DOHH2 (cell line): ENCODE measurements at regions not wholly inside any gene's neighbourhood (a gene's known extent, or its start where the extent isn't known, plus 50 kb on each side); places are given as distances from the start of the nearest gene placed in this dataset.
"Not testable (repeated sequence)": the region's sequence is repeated elsewhere in the genome, so short reads cannot be mapped to it uniquely, and the experiment has no call there.

Experiments used
- H3F3A ChIP-seq: fragments of 200-600 bp; sonication (generic), shearing (Covaris generic); 2 replicates; pipeline ENCODE4 v1.6.0; 2016; ENCODE audit warnings: antibody characterized with exemption, mild to moderate bottlenecking; ENCODE audit not compliant: control insufficient read depth, insufficient read depth
- H3K27ac ChIP-seq: fragments of 200-600 bp; sonication (generic); 2 replicates; pipeline ENCODE4 v1.5.1; 2014; ENCODE audit warnings: low read depth, mild to moderate bottlenecking, low read length, moderate library complexity
- H3K27me3 ChIP-seq: fragments of 200-600 bp; sonication (generic); 2 replicates; pipeline ENCODE4 v1.6.1; 2014; ENCODE audit warnings: mild to moderate bottlenecking, low read length, mixed read lengths; ENCODE audit not compliant: control insufficient read depth
- H3K36me3 ChIP-seq: fragments of 200-600 bp; sonication (generic); 2 replicates; pipeline ENCODE4 v1.6.1; 2014; ENCODE audit warnings: mild to moderate bottlenecking, low read length, moderate library complexity, mixed read lengths; ENCODE audit not compliant: control insufficient read depth
- H3K4me1 ChIP-seq: fragments of 200-600 bp; sonication (generic); 2 replicates; pipeline ENCODE4 v1.6.1; 2014; ENCODE audit warnings: mild to moderate bottlenecking, low read length, mixed read lengths; ENCODE audit not compliant: control insufficient read depth
- H3K4me2 ChIP-seq: fragments of 200-600 bp; sonication (generic); 2 replicates; pipeline ENCODE4 v1.6.0; 2014; ENCODE audit warnings: mild to moderate bottlenecking, low read length, moderate library complexity
- H3K4me3 ChIP-seq: fragments of 200-600 bp; sonication (generic); 2 replicates; pipeline ENCODE4 v1.5.1; 2014; ENCODE audit warnings: mild to moderate bottlenecking, low read length, mixed read lengths
- H3K79me2 ChIP-seq: fragments of 200-600 bp; sonication (generic); 2 replicates; pipeline ENCODE4 v1.6.1; 2014; ENCODE audit warnings: mild to moderate bottlenecking, low read length, mixed read lengths; ENCODE audit not compliant: control insufficient read depth
- H3K9me2 ChIP-seq: fragments of 200-600 bp; sonication (generic); replicated peaks from 2 replicates; pipeline ENCODE4 v1.6.1; 2014; ENCODE audit warnings: mild to moderate bottlenecking, low read length, mixed read lengths; ENCODE audit not compliant: control insufficient read depth
- H3K9me3 ChIP-seq: fragments of 200-600 bp; sonication (generic); 2 replicates; pipeline ENCODE4 v1.6.1; 2014; ENCODE audit warnings: antibody characterized with exemption, low read length, mixed read lengths; ENCODE audit not compliant: control insufficient read depth, insufficient read depth
- H4K20me1 ChIP-seq: fragments of 200-600 bp; sonication (generic); 2 replicates; pipeline ENCODE4 v1.6.0; 2014; ENCODE audit warnings: low read depth, mild to moderate bottlenecking, antibody characterized with exemption, low read length, moderate library complexity; ENCODE audit not compliant: control insufficient read depth, insufficient read depth
- EZH2phosphoT487 ChIP-seq: fragments of 200-600 bp; sonication (generic); IDR thresholded peaks from 2 replicates; pipeline ENCODE4 v1.6.1; 2017; ENCODE audit warnings: borderline replicate concordance, mild to moderate bottlenecking, antibody characterized with exemption, low read length, moderate library complexity, mixed read lengths
- TF ChIP-seq, protein P1 (sequence below): fragments of 200-600 bp; sonication (generic); IDR thresholded peaks from one replicate; pipeline ENCODE4 v1.5.1; 2014; ENCODE audit warnings: antibody characterized with exemption, mild to moderate bottlenecking, low read depth, low read length; ENCODE audit not compliant: poor library complexity, severe bottlenecking

DNA sequence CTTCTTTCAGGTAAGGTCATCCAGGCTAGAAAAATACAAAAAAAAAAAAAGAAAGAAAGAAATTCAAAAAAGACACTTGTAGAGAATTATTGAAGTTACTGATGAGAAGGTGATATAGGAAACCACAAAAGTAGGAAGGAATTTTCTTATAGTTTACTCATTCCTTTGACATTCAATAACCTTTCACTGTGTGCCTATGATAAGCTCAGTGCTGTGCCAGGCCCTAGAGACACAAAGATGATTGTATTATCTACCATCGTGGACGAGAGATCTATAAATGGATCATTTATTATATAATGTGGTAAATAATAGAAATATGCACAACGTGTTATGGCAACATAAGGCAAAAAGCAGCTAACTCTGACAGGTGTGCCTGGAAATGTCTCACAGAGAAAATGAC, 109.6 kb upstream of the NGF start:
- no peaks in the 10 kb centered on the region for H3K4me1 ChIP-seq
- H3K27ac ChIP-seq: no peak overlapping the region
- TF ChIP-seq, protein P1, sequence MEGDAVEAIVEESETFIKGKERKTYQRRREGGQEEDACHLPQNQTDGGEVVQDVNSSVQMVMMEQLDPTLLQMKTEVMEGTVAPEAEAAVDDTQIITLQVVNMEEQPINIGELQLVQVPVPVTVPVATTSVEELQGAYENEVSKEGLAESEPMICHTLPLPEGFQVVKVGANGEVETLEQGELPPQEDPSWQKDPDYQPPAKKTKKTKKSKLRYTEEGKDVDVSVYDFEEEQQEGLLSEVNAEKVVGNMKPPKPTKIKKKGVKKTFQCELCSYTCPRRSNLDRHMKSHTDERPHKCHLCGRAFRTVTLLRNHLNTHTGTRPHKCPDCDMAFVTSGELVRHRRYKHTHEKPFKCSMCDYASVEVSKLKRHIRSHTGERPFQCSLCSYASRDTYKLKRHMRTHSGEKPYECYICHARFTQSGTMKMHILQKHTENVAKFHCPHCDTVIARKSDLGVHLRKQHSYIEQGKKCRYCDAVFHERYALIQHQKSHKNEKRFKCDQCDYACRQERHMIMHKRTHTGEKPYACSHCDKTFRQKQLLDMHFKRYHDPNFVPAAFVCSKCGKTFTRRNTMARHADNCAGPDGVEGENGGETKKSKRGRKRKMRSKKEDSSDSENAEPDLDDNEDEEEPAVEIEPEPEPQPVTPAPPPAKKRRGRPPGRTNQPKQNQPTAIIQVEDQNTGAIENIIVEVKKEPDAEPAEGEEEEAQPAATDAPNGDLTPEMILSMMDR: no peak
- no peak for TF ChIP-seq EZH2phosphoT487
- H3K9me2 ChIP-seq: no peaks in the 10 kb centered on the region
- H3K79me2 ChIP-seq: no peaks in the 10 kb centered on the region
- no peak overlapping the region for H3K4me2 ChIP-seq
- no peaks in the 10 kb centered on the region for H3F3A ChIP-seq
- no peaks in the 10 kb centered on the region for H3K9me3 ChIP-seq
- no peaks in the 10 kb centered on the region for H3K27me3 ChIP-seq
- H3K4me3 ChIP-seq: no peak overlapping the region
- no peaks in the 10 kb centered on the region for H3K36me3 ChIP-seq
- no peaks in the 10 kb centered on the region for H4K20me1 ChIP-seq

- no peaks in the 10 kb centered on the region for H3K79me2 ChIP-seq
- no peaks in the 10 kb centered on the region for H3K36me3 ChIP-seq
- no peaks in the 10 kb centered on the region for H3K27me3 ChIP-seq
- TF ChIP-seq, protein P1: no peak
- TF ChIP-seq EZH2phosphoT487: no peak
- no peak overlapping the region for H3K4me3 ChIP-seq
- H3K9me2 ChIP-seq: no peaks in the 10 kb centered on the region
- H3K4me1 ChIP-seq: no peaks in the 10 kb centered on the region
- H4K20me1 ChIP-seq: no peaks in the 10 kb centered on the region
- no peak overlapping the region for H3K27ac ChIP-seq
- H3K4me2 ChIP-seq: no peak overlapping the region
- no peaks in the 10 kb centered on the region for H3F3A ChIP-seq
- no peaks in the 10 kb centered on the region for H3K9me3 ChIP-seq
Measured at GRCh38 chr1:115445090-115445489, 107.0 kb upstream of the NGF start.

DNA sequence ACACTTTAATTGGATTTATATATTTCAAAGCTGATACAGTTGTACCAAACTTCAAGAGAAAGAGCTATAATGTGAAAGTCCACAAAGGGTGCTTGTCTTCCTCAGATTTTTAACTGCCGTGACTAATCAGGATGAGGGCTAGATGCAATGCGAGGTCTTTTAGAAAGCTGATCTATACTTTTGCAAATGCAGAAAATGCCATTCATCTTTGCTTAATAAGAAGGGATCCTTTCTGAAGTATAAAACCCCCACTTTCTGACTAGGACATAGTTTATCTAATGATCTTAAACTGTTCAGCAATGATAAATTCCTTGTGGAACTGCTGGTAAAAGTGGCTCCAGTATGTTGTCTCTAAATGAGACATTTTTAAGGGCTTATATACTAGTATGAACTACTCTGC, 102.7 kb upstream of the NGF start:
- Histone ChIP-seq H3K4me1 (no peaks in the 10 kb centered on the region), H3K79me2 (no peaks in the 10 kb centered on the region), H3F3A (no peaks in the 10 kb centered on the region), H3K9me2 (no peaks in the 10 kb centered on the region), H3K27ac (no peak overlapping the region), H3K4me3 (no peak overlapping the region), H4K20me1 (no peaks in the 10 kb centered on the region), H3K36me3 (no peaks in the 10 kb centered on the region), H3K9me3 (no peaks in the 10 kb centered on the region), H3K4me2 (no peak overlapping the region), H3K27me3 (no peaks in the 10 kb centered on the region)
- TF ChIP-seq EZH2phosphoT487: no peak
- TF ChIP-seq, protein P1: no peak

DNA sequence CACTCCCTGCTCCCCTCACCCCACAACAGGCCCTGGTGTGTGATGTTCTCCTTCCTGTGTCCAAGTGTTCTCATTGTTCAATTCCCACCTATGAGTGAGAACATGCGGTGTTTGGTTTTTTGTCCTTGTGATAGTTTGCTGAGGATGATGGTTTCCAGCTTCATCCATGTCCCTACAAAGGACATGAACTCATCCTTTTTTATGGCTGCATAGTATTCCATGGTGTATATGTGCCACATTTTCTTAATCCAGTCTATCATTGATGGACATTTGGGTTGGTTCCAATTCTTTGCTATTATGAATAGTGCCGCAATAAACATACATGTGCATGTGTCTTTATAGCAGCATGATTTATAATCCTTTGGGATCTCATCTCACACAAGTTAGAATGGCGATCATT, 101.5 kb upstream of the NGF start:
- H3K79me2 ChIP-seq, H3K27ac ChIP-seq, H3K4me2 ChIP-seq, H3K9me2 ChIP-seq, H3K4me1 ChIP-seq, H3K27me3 ChIP-seq, H3K9me3 ChIP-seq, H3F3A ChIP-seq, H4K20me1 ChIP-seq, H3K36me3 ChIP-seq, H3K4me3 ChIP-seq: not testable (repeated sequence)
